A549 (cell line): ENCODE measurements at regions not wholly inside any gene's neighbourhood (a gene's known extent, or its start where the extent isn't known, plus 50 kb on each side); places are given as distances from the start of the nearest gene placed in this dataset.

Experiments used
- ATAC-seq, 2 experiments: fragments of 200-7000 bp in 1 of 2; fragments of >200 bp in 1 of 2; cut with Nextera tagmentation in 1 of 2; cut with Tn5 transposase in 1 of 2; 3 replicates each; pipeline versions ENCODE4 v1.8.0 to v1.9.1; 2018 to 2020; ENCODE audit warnings: mild to moderate bottlenecking in 1 of 2, moderate library complexity in 1 of 2
- CTCF ChIA-PET: fragments of 300-600 bp; sonication (Branson Sonifier 250); formaldehyde crosslinking; extraction: SDS; loops from one replicate; lab custom pipeline; 2021; ENCODE audit warnings: antibody characterized with exemption, inconsistent platforms; lab: Yijun Ruan, JAX
- POLR2A ChIA-PET: fragments of 350-600 bp; formaldehyde crosslinking; extraction: SDS; loops from one replicate; lab custom pipeline; 2021; ENCODE audit warnings: antibody characterized with exemption, inconsistent platforms; lab: Yijun Ruan, JAX
- DNase-seq, 2 experiments: peaks; one replicate each; pipeline versions ENCODE4 v3.0.0 to v3.0.0-alpha.2; 2011 to 2016; ENCODE audit warnings: low read depth in 1 of 2, low spot score in 1 of 2
- FAIRE-seq: peaks from 2 replicates; lab custom pipeline; 2011; peaks lifted over from hg19 to GRCh38; lab: Jason Lieb, UNC
- H3K27ac ChIP-seq, 2 experiments: fragments of >200 bp; sonication (Bioruptor Twin); formaldehyde crosslinking; 3 replicates each; pipeline ENCODE4 v1.5.1; 2016 to 2017
- H3K4me1 ChIP-seq: fragments of >200 bp; sonication (Bioruptor Twin); formaldehyde crosslinking; 3 replicates; pipeline ENCODE4 v1.6.1; 2016
- H3K4me2 ChIP-seq: fragments of >200 bp; sonication (Bioruptor Twin); formaldehyde crosslinking; 3 replicates; pipeline ENCODE4 v1.6.1; 2016
- H3K4me3 ChIP-seq: fragments of >200 bp; sonication (Bioruptor Twin); formaldehyde crosslinking; 3 replicates; pipeline ENCODE4 v1.5.1; 2016
- H3K9me3 ChIP-seq: fragments of >200 bp; sonication (Bioruptor Twin); formaldehyde crosslinking; 3 replicates; pipeline ENCODE4 v1.6.1; 2016
- BHLHE40 ChIP-seq: IDR thresholded peaks from 2 replicates; pipeline ENCODE4 v1.6.1; 2012; ENCODE audit warnings: low read depth, low read length, inconsistent platforms
- CBX2 ChIP-seq: fragments of 200-600 bp; sonication (generic); IDR thresholded peaks from 2 replicates; pipeline ENCODE4 v1.6.1; 2016; ENCODE audit warnings: low read depth, mild to moderate bottlenecking, borderline replicate concordance
- EHMT2 ChIP-seq: fragments of 200-600 bp; sonication (generic); IDR thresholded peaks from 2 replicates; pipeline ENCODE4 v1.6.1; 2016; ENCODE audit warnings: antibody characterized with exemption, low read depth, mild to moderate bottlenecking, moderate library complexity
- HDAC2 ChIP-seq: fragments of 200-600 bp; sonication (generic); IDR thresholded peaks from 2 replicates; pipeline ENCODE4 v1.6.1; 2016
- HEYL ChIP-seq: fragments of 250-450 bp; sonication (Bioruptor Pico); IDR thresholded peaks from 2 replicates; pipeline ENCODE4 v1.8.0; 2021; ENCODE audit warnings: mild to moderate bottlenecking, moderate library complexity
- HOXB13 ChIP-seq: fragments of 250-450 bp; sonication (Bioruptor Pico); IDR thresholded peaks from 2 replicates; pipeline ENCODE4 v1.5.0; 2020; ENCODE audit warnings: low read depth, mild to moderate bottlenecking, moderate library complexity
- JUN ChIP-seq, 2 experiments: fragments of >200 bp; sonication (Bioruptor Twin); formaldehyde crosslinking; IDR thresholded peaks; 2 replicates in 1 of 2; 3 replicates in 1 of 2; pipeline ENCODE4 v1.6.1; 2016 to 2017
- JUNB ChIP-seq: fragments of >200 bp; sonication (Bioruptor Twin); formaldehyde crosslinking; IDR thresholded peaks from 2 replicates; pipeline ENCODE4 v1.6.1; 2016
- KDM1A ChIP-seq: fragments of 200-600 bp; sonication (generic); IDR thresholded peaks from 2 replicates; pipeline ENCODE4 v1.6.1; 2016; ENCODE audit warnings: low read depth, mild to moderate bottlenecking
- MYC ChIP-seq: IDR thresholded peaks from 2 replicates; pipeline ENCODE4 v1.6.1; 2012; ENCODE audit warnings: mild to moderate bottlenecking, inconsistent platforms, low read length, improper control_type of control experiment, borderline replicate concordance
- NPAS2 ChIP-seq: fragments of 250-450 bp; sonication (Bioruptor Pico); IDR thresholded peaks from 2 replicates; pipeline ENCODE4 v1.8.0; 2022; ENCODE audit warnings: mild to moderate bottlenecking, moderate library complexity, borderline replicate concordance
- RFX5 ChIP-seq: fragments of 450-650 bp; IDR thresholded peaks from 2 replicates; pipeline ENCODE4 v1.7.1; 2014; ENCODE audit warnings: antibody characterized with exemption, mild to moderate bottlenecking, moderate library complexity
- SMC3 ChIP-seq: fragments of >200 bp; sonication (Bioruptor Twin); formaldehyde crosslinking; IDR thresholded peaks from 3 replicates; pipeline ENCODE4 v1.6.1; 2018; ENCODE audit warnings: inconsistent platforms
- SREBF2 ChIP-seq: fragments of 450-650 bp; IDR thresholded peaks from 2 replicates; pipeline ENCODE4 v1.6.1; 2014; ENCODE audit warnings: mild to moderate bottlenecking, moderate library complexity
- ZC3H11A ChIP-seq: fragments of 450-650 bp; IDR thresholded peaks from 2 replicates; pipeline ENCODE4 v1.6.1; 2014; ENCODE audit warnings: antibody characterized with exemption, mild to moderate bottlenecking
- ZFP36 ChIP-seq: fragments of 450-650 bp; IDR thresholded peaks from 2 replicates; pipeline ENCODE4 v1.6.1; 2014; ENCODE audit warnings: borderline replicate concordance; ENCODE audit not compliant: partially characterized antibody
- WGBS: methylation state at CpG from one replicate; pipeline ENCODE4 v1.1.6; 2017; ENCODE audit errors: missing lambda C conversion rate; 5-methylcytosine and 5-hydroxymethylcytosine counted together
- TF ChIP-seq, protein P1 (sequence below): fragments of 250-450 bp; sonication (Bioruptor Pico); IDR thresholded peaks from 2 replicates; pipeline ENCODE4 v1.5.0; 2020; ENCODE audit warnings: low read depth, mild to moderate bottlenecking, moderate library complexity
- TF ChIP-seq, protein P2 (sequence below): IDR thresholded peaks from 2 replicates; pipeline ENCODE4 v1.6.1; 2012
- TF ChIP-seq, protein P3 (sequence below): fragments of >200 bp; sonication (Bioruptor Twin); formaldehyde crosslinking; IDR thresholded peaks from 2 replicates; pipeline ENCODE4 v1.6.1; 2016
- TF ChIP-seq, protein P4 (sequence below): IDR thresholded peaks from 2 replicates; pipeline ENCODE4 v1.6.1; 2012; ENCODE audit warnings: low read depth, borderline replicate concordance
- TF ChIP-seq, protein P5 (sequence below): fragments of >200 bp; sonication (Bioruptor Twin); formaldehyde crosslinking; IDR thresholded peaks from 3 replicates; pipeline ENCODE4 v1.5.1; 2016

DNA sequence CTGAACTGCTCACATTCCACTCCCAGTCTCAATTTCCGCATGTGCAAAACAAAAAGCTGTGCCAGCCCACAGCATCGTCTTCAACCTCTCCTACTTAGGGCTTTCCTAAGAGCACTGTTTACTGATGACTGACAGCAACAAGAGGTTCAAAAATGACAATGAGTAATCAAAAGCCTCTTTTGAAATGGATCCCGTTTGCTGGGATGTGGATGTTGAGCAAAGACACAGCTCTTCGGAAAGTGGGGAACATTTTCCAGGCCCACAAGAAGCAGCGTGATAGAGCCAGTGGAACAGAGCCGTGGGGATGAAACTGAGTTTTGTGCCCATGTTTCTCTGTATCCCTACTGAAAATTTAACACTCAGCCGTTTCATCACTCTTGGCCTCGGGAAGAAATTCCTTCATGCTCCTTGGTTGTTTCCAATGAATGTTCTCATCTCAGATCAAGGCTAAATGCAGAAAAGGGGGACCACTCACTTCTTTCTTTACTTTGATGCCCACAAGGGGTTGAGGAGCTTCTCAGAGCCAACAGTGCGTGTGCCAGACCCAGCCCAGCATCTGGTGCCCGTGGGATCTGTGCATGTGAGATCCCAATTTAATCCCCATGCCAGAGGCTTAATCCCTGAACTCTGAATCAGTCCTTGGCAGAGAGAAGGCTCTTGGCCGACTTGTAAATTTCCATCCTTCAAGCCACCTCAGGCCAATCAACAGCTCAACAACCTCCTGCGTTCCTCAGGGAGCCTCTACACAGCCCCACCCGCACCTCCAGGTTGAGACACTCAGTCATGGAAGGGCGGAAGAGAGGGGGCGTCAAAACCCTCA, 230.2 kb upstream of the DAPK1 start (continued):
- TF ChIP-seq KDM1A (no peak), SMC3 (no peak), NPAS2 (no peak)
- TF ChIP-seq, protein P1, sequence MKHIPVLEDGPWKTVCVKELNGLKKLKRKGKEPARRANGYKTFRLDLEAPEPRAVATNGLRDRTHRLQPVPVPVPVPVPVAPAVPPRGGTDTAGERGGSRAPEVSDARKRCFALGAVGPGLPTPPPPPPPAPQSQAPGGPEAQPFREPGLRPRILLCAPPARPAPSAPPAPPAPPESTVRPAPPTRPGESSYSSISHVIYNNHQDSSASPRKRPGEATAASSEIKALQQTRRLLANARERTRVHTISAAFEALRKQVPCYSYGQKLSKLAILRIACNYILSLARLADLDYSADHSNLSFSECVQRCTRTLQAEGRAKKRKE (CRISPR knock-in tag): no peak
- TF ChIP-seq, protein P2, sequence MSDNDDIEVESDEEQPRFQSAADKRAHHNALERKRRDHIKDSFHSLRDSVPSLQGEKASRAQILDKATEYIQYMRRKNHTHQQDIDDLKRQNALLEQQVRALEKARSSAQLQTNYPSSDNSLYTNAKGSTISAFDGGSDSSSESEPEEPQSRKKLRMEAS: no peak

DNA sequence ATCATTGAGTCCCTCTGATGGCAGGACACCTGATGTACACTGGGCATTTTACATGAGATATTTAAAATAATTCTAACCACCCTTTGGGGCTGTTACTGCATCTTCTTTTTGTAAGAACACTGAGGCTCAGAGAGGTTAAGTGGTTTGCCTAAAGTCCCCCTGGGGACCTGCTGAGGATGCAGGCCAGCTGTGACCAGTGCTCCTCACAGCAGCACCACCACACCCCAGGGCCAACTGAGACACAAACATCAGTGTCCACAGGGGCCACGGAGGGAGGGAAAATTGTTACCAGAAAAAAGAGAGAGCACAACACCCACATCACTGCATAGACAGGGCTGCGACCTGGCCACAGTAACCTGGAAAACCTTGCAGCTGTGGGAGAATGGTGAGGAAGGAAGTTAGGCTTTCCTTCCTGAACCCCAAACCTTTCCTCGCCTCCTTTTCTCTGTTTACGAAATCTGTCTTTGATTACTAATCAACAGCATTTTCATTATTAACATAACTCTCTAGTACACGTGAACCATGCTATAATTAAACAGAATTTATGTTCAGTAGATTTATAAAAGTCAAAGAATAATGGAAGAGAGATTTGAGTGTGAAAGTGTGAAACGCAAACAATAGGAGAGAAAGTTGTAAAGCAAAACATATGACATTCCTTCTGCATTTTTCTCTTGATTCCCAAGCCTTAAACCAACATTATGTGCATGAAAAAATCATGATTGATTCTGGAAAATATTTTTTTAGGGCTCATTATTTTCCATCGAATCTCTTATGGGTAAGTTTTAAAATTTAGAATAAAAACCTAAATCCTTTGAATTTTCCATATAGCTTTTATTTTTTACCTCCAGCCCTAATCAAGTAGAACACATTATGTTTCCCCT, 228.1 kb upstream of the DAPK1 start:
- ATAC-seq: no peak
- TF ChIP-seq MYC (no peak), RFX5 (no peak), ZFP36 (no peak), BHLHE40 (no peak), EHMT2 (no peak), JUNB (no peak), SREBF2 (no peak), HEYL (no peak)
- TF ChIP-seq, protein P3, sequence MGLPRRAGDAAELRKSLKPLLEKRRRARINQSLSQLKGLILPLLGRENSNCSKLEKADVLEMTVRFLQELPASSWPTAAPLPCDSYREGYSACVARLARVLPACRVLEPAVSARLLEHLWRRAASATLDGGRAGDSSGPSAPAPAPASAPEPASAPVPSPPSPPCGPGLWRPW: no peak
- TF ChIP-seq, protein P4, sequence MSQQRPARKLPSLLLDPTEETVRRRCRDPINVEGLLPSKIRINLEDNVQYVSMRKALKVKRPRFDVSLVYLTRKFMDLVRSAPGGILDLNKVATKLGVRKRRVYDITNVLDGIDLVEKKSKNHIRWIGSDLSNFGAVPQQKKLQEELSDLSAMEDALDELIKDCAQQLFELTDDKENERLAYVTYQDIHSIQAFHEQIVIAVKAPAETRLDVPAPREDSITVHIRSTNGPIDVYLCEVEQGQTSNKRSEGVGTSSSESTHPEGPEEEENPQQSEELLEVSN: no peak
- TF ChIP-seq, protein P5, sequence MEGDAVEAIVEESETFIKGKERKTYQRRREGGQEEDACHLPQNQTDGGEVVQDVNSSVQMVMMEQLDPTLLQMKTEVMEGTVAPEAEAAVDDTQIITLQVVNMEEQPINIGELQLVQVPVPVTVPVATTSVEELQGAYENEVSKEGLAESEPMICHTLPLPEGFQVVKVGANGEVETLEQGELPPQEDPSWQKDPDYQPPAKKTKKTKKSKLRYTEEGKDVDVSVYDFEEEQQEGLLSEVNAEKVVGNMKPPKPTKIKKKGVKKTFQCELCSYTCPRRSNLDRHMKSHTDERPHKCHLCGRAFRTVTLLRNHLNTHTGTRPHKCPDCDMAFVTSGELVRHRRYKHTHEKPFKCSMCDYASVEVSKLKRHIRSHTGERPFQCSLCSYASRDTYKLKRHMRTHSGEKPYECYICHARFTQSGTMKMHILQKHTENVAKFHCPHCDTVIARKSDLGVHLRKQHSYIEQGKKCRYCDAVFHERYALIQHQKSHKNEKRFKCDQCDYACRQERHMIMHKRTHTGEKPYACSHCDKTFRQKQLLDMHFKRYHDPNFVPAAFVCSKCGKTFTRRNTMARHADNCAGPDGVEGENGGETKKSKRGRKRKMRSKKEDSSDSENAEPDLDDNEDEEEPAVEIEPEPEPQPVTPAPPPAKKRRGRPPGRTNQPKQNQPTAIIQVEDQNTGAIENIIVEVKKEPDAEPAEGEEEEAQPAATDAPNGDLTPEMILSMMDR: no peak
- Histone ChIP-seq H3K9me3 (no peaks in the 10 kb centered on the region), H3K4me3 (no peak overlapping the region), H3K4me2 (no peak overlapping the region), H3K27ac (no peak overlapping the region), H3K4me1 (no peaks in the 10 kb centered on the region)
- no peak for DNase-seq
- no peak for FAIRE-seq
- ChIA-PET CTCF (no interaction called here), POLR2A (no interaction called here)
- 39% methylated on average over 7 of the region's 7 CpGs for WGBS

DNA sequence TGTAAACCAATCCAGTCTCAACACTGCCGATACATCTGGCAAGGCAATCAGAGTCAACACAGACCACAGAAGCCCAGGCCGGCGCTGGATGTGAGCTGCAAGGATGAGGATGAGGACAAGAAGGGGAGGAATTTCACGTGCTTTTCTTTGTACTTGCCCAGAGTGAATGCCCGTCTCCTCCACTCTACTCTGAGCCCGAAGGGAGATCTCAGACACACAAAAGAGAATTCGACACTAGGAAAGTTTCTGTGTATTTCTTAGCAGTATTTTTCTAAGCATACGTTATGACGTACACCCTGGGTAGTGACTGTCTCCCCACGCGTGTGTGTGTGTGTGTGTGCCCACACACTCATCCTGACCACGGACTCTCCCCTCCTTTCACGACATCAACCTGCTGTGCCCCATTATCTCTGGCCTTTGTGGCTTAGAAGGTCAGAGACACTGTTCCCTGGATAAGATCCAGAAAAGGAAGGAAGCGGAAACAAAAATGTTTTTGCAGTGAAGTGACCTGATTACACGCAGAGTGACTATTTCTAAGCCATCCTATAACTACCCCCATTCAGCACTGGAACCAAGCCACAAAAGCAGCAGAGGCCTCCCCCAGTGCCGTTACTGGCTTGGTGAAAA, 227.3 kb upstream of the DAPK1 start:
- Histone ChIP-seq H3K9me3 (no peaks in the 10 kb centered on the region), H3K4me2 (no peak overlapping the region), H3K27ac (no peak overlapping the region)
- WGBS: 59% methylated on average over 16 of the region's 16 CpGs
- ATAC-seq: no peak
- FAIRE-seq: no peak
- CTCF ChIA-PET: interaction anchor here (1.2 kb wide), 1 partner anchor 10 kb away, joined by 4 read pairs; no protein-coding TSS in a partner anchor
- DNase-seq: no peak
- TF ChIP-seq HOXB13 (CRISPR knock-in tag) (no peak), HDAC2 (no peak), CBX2 (no peak), JUN (IDR thresholded peaks at IDR 0.05) (no peak), MYC (no peak), ZC3H11A (no peak), SREBF2 (no peak)
- TF ChIP-seq, all 56 proteins: peak for 0
- Histone ChIP-seq H3K4me1 (no peaks in the 10 kb centered on the region), H3K4me3 (no peak overlapping the region)
- POLR2A ChIA-PET: no interaction called here
